HG03571 (cell line): ENCODE measurements at regions not wholly inside any gene's neighbourhood (a gene's known extent, or its start where the extent isn't known, plus 50 kb on each side); places are given as distances from the start of the nearest gene placed in this dataset.

ENCODE experiments used
- ATAC-seq: cut with Tn5 transposase; IDR thresholded peaks from one replicate; pipeline ENCODE4 v1.9.1; 2021; ENCODE audit not compliant: unreplicated experiment

- ATAC-seq = no peak
These were observed 182.0 kb upstream of the HNRNPA3 start for GRCh38 chr2:177030451-177031105.

- ATAC-seq = no peak
These were observed 181.0 kb upstream of the HNRNPA3 start for GRCh38 chr2:177031438-177032180.

- ATAC-seq = no peak
These were observed 175.8 kb upstream of the HNRNPA3 start for GRCh38 chr2:177036747-177037146.

- no peak for ATAC-seq
These were observed 175.0 kb upstream of the HNRNPA3 start for GRCh38 chr2:177037569-177037968.

GRCh38 chr2:177038787-177039484 lies 173.7 kb upstream of the HNRNPA3 start:
- no peak for ATAC-seq

GRCh38 chr2:177042311-177042710 lies 170.3 kb upstream of the HNRNPA3 start:
- no peak for ATAC-seq

GRCh38 chr2:177044671-177045070 lies 167.9 kb upstream of the HNRNPA3 start:
- ATAC-seq = no peak

GRCh38 chr2:177048981-177049380 lies 163.6 kb upstream of the HNRNPA3 start:
- no peak for ATAC-seq

- no peak for ATAC-seq
These were observed 161.3 kb upstream of the HNRNPA3 start for GRCh38 chr2:177051278-177051677.

- ATAC-seq = no peak
These were observed 160.1 kb upstream of the HNRNPA3 start for GRCh38 chr2:177052471-177052870.

GRCh38 chr2:177053038-177053437 lies 159.6 kb upstream of the HNRNPA3 start:
- no peak for ATAC-seq

- no peak for ATAC-seq
These were observed 158.9 kb upstream of the HNRNPA3 start for GRCh38 chr2:177053716-177054115.

GRCh38 chr2:177056481-177056929 lies 156.1 kb upstream of the HNRNPA3 start:
- no peak for ATAC-seq

GRCh38 chr2:177058747-177059146 lies 153.8 kb upstream of the HNRNPA3 start:
- no peak for ATAC-seq

GRCh38 chr2:177059293-177059692 lies 153.3 kb upstream of the HNRNPA3 start:
- no peak for ATAC-seq

GRCh38 chr2:177063331-177063730 lies 149.3 kb upstream of the HNRNPA3 start:
- ATAC-seq = no peak

GRCh38 chr2:177064422-177064821 lies 148.2 kb upstream of the HNRNPA3 start:
- no peak for ATAC-seq

GRCh38 chr2:177068967-177069366 lies 143.6 kb upstream of the HNRNPA3 start:
- no peak for ATAC-seq

GRCh38 chr2:177072090-177072489 lies 140.5 kb upstream of the HNRNPA3 start:
- no peak for ATAC-seq

- ATAC-seq = no peak
These were observed 139.0 kb upstream of the HNRNPA3 start for GRCh38 chr2:177073611-177074010.

GRCh38 chr2:177074099-177074710 lies 138.4 kb upstream of the HNRNPA3 start:
- ATAC-seq = no peak
